SK-N-SH (cell line): ENCODE measurements at regions not wholly inside any gene's neighbourhood (a gene's known extent, or its start where the extent isn't known, plus 50 kb on each side); places are given as distances from the start of the nearest gene placed in this dataset.
"Not testable (repeated sequence)": the region's sequence is repeated elsewhere in the genome, so short reads cannot be mapped to it uniquely, and the experiment has no call there.

ENCODE experiments used
- CTCF ChIA-PET: fragments of 300-600, 350-600 bp; formaldehyde crosslinking; extraction: SDS; loops from one replicate; lab custom pipeline; 2021; lab: Yijun Ruan, JAX
- POLR2A ChIA-PET: fragments of 350-600 bp; sonication (Branson Sonifier 250); formaldehyde crosslinking; extraction: SDS; loops from one replicate; lab custom pipeline; 2020; ENCODE audit warnings: antibody characterized with exemption, inconsistent platforms; lab: Yijun Ruan, JAX
- DNase-seq: peaks from one replicate; pipeline ENCODE4 v3.0.0; 2012
- H2AFZ ChIP-seq: fragments of 200-600 bp; sonication (generic); 2 replicates; pipeline ENCODE4 v1.8.1; 2016; ENCODE audit warnings: antibody characterized with exemption, mild to moderate bottlenecking, low read depth
- H3F3A ChIP-seq: fragments of 200-600 bp; sonication (generic); replicated peaks from 2 replicates; pipeline ENCODE3; 2016; ENCODE audit warnings: antibody characterized with exemption, mild to moderate bottlenecking; ENCODE audit not compliant: insufficient read depth
- H3K27ac ChIP-seq, 2 experiments: fragments of 200-500 bp in 1 of 2; fragments of 200-600 bp in 1 of 2; sonication (Bioruptor generic) in 1 of 2; sonication (generic), shearing (Covaris generic) in 1 of 2; 2 replicates each; pipeline versions ENCODE4 v1.5.1 to v1.6.1; 2014 to 2016; ENCODE audit warnings: low read depth in 2 of 2, inconsistent platforms in 1 of 2, low read length in 1 of 2, mild to moderate bottlenecking in 1 of 2, mixed read lengths in 1 of 2
- H3K27me3 ChIP-seq: fragments of 200-600 bp; sonication (generic), shearing (Covaris generic); 2 replicates; pipeline ENCODE4 v1.6.1; 2016; ENCODE audit warnings: mixed run types; ENCODE audit not compliant: insufficient read depth
- H3K36me3 ChIP-seq, 2 experiments: fragments of 200-500 bp in 1 of 2; fragments of 200-600 bp in 1 of 2; sonication (Bioruptor generic) in 1 of 2; sonication (generic) in 1 of 2; replicated peaks in 1 of 2; 2 replicates each; pipeline versions ENCODE3 to v1.5.1; 2014 to 2016; ENCODE audit warnings: low read length in 1 of 2, mild to moderate bottlenecking in 1 of 2; ENCODE audit not compliant: insufficient read depth in 2 of 2, control insufficient read depth in 1 of 2
- H3K4me1 ChIP-seq, 2 experiments: fragments of 200-500 bp in 1 of 2; fragments of 200-600 bp in 1 of 2; sonication (Bioruptor generic) in 1 of 2; sonication (generic), shearing (Covaris generic) in 1 of 2; 2 replicates each; pipeline versions ENCODE4 v1.5.1 to v1.6.1; 2014 to 2016; ENCODE audit warnings: low read depth in 1 of 2, low read length in 1 of 2, mixed run types in 1 of 2; ENCODE audit not compliant: insufficient read depth in 2 of 2, control insufficient read depth in 1 of 2
- H3K4me2 ChIP-seq: fragments of 200-600 bp; sonication (generic), shearing (Covaris generic); 2 replicates; pipeline ENCODE4 v1.6.1; 2017; ENCODE audit warnings: mixed run types
- H3K4me3 ChIP-seq, 2 experiments: fragments of 200-500 bp in 1 of 2; fragments of 200-600 bp in 1 of 2; sonication (Bioruptor generic) in 1 of 2; sonication (generic), shearing (Covaris generic) in 1 of 2; 2 replicates each; pipeline versions ENCODE4 v1.5.1 to v1.8.1; 2014 to 2016; ENCODE audit warnings: low read depth in 2 of 2, inconsistent platforms in 1 of 2, low read length in 1 of 2, mild to moderate bottlenecking in 1 of 2, mixed read lengths in 1 of 2, moderate library complexity in 1 of 2
- H3K79me2 ChIP-seq: fragments of 200-600 bp; sonication (generic); 2 replicates; pipeline ENCODE4 v1.8.1; 2017; ENCODE audit warnings: mild to moderate bottlenecking; ENCODE audit not compliant: insufficient read depth
- H3K9ac ChIP-seq: fragments of 200-600 bp; sonication (generic); 2 replicates; pipeline ENCODE4 v1.6.1; 2017; ENCODE audit warnings: mixed run types
- H3K9me2 ChIP-seq: fragments of 200-600 bp; sonication (generic); 2 replicates; pipeline ENCODE4 v1.6.1; 2017; ENCODE audit warnings: mixed run types
- H3K9me3 ChIP-seq: fragments of 200-600 bp; sonication (generic); 2 replicates; pipeline ENCODE4 v1.6.1; 2017; ENCODE audit warnings: mixed run types, mild to moderate bottlenecking, moderate library complexity
- H4K20me1 ChIP-seq: fragments of 200-600 bp; sonication (generic); 2 replicates; pipeline ENCODE4 v1.6.1; 2017; ENCODE audit warnings: mild to moderate bottlenecking, mixed run types; ENCODE audit not compliant: insufficient read depth
- EP300 ChIP-seq, 2 experiments: IDR thresholded peaks; 2 replicates each; pipeline versions ENCODE4 v1.4.0 to v1.6.1; 2012; ENCODE audit warnings: borderline replicate concordance in 1 of 2, low read depth in 1 of 2, low read length in 1 of 2
- EZH2phosphoT487 ChIP-seq: fragments of 200-600 bp; sonication (generic); IDR thresholded peaks from 2 replicates; pipeline ENCODE4 v1.6.1; 2017; ENCODE audit warnings: low read depth, mixed run types, mild to moderate bottlenecking, antibody characterized with exemption, moderate library complexity, borderline replicate concordance
- FOXJ3 ChIP-seq: sonication (generic); formaldehyde crosslinking; IDR thresholded peaks from 2 replicates; pipeline ENCODE4 v1.5.1; 2020; ENCODE audit warnings: mild to moderate bottlenecking, missing genetic modification reagents
- GATA2 ChIP-seq: sonication (generic); formaldehyde crosslinking; IDR thresholded peaks from 2 replicates; pipeline ENCODE4 v1.5.0; 2020; ENCODE audit warnings: mild to moderate bottlenecking, missing genetic modification reagents
- MAX ChIP-seq: IDR thresholded peaks from 2 replicates; pipeline ENCODE4 v1.4.0; 2012; ENCODE audit warnings: low read depth
- MEF2A ChIP-seq: IDR thresholded peaks from 2 replicates; pipeline ENCODE4 v1.4.0; 2012; ENCODE audit warnings: low read depth, borderline replicate concordance
- MXI1 ChIP-seq: IDR thresholded peaks from 2 replicates; pipeline ENCODE4 v1.6.1; 2012; ENCODE audit warnings: mild to moderate bottlenecking, low read depth, low read length, improper control_type of control experiment
- NRF1 ChIP-seq: IDR thresholded peaks from 2 replicates; pipeline ENCODE4 v1.6.1; 2012; ENCODE audit warnings: low read depth, mild to moderate bottlenecking, low read length
- PBX3 ChIP-seq: IDR thresholded peaks from 2 replicates; pipeline ENCODE4; 2012
- RCOR1 ChIP-seq: fragments of 150-350 bp; IDR thresholded peaks from 2 replicates; pipeline ENCODE4 v1.6.1; 2017; ENCODE audit warnings: antibody characterized with exemption, low read length
- REST ChIP-seq: IDR thresholded peaks from 2 replicates; pipeline ENCODE4 v1.6.1; 2012; ENCODE audit warnings: mild to moderate bottlenecking, low read depth, low read length, moderate library complexity
- TCF12 ChIP-seq: IDR thresholded peaks from 2 replicates; pipeline ENCODE4 v1.4.0; 2012
- USF1 ChIP-seq: IDR thresholded peaks from 2 replicates; pipeline ENCODE4 v1.4.0; 2012; ENCODE audit warnings: low read depth, borderline replicate concordance
- USF2 ChIP-seq: fragments of 150-350 bp; IDR thresholded peaks from 2 replicates; pipeline ENCODE4 v1.6.1; 2017; ENCODE audit warnings: antibody characterized with exemption, low read length, low read depth, borderline replicate concordance
- ZBTB33 ChIP-seq: IDR thresholded peaks from 2 replicates; pipeline ENCODE4 v1.4.0; 2012; ENCODE audit warnings: low read depth, borderline replicate concordance
- WGBS: methylation state at CpG from one replicate; pipeline ENCODE4 v1.1.6; 2017; ENCODE audit warnings: low lambda C conversion rate; 5-methylcytosine and 5-hydroxymethylcytosine counted together

- H2AFZ ChIP-seq: no peak overlapping the region
- TF ChIP-seq REST (no peak), MXI1 (no peak), ZBTB33 (no peak), USF1 (no peak), MEF2A (no peak), USF2 (no peak), FOXJ3 (CRISPR knock-in tag) (no peak)
- TF ChIP-seq, all 33 proteins: peak for 0
- H3K27me3 ChIP-seq: no peaks in the 10 kb centered on the region
- H3K9ac ChIP-seq: no peak overlapping the region
- H3K4me2 ChIP-seq: no peak overlapping the region
- ChIA-PET POLR2A (no interaction called here), CTCF (no interaction called here)
- no peak for DNase-seq
- no peaks in the 10 kb centered on the region for H3K4me1 ChIP-seq
- H3K27ac ChIP-seq: no peak overlapping the region
- no peaks in the 10 kb centered on the region for H3K36me3 ChIP-seq
- no peaks in the 10 kb centered on the region for H3K9me3 ChIP-seq
- WGBS: 77% methylated on average over 1 of the region's 1 CpG
- H4K20me1 ChIP-seq: no peaks in the 10 kb centered on the region
- H3K4me3 ChIP-seq: no peak overlapping the region
- H3K79me2 ChIP-seq: no peaks in the 10 kb centered on the region
- H3F3A ChIP-seq: no peaks in the 10 kb centered on the region
- H3K9me2 ChIP-seq: no peaks in the 10 kb centered on the region
Observed at GRCh38 chr5:82719368-82719767, 357.8 kb downstream of the TMEM167A start.

GRCh38 chr5:82717738-82718137 is 359.5 kb downstream of the TMEM167A start:
- H3F3A ChIP-seq: no peaks in the 10 kb centered on the region
- H4K20me1 ChIP-seq: no peaks in the 10 kb centered on the region
- no peak overlapping the region for H3K27ac ChIP-seq
- H3K9ac ChIP-seq: no peak overlapping the region
- no peak overlapping the region for H2AFZ ChIP-seq
- H3K79me2 ChIP-seq: no peaks in the 10 kb centered on the region
- no peak for DNase-seq
- no peaks in the 10 kb centered on the region for H3K27me3 ChIP-seq
- ChIA-PET POLR2A (no interaction called here), CTCF (no interaction called here)
- no peak overlapping the region for H3K4me2 ChIP-seq
- H3K9me3 ChIP-seq: no peaks in the 10 kb centered on the region
- no peaks in the 10 kb centered on the region for H3K4me1 ChIP-seq
- no peak for TF ChIP-seq TCF12
- no peak for TF ChIP-seq EP300 (IDR thresholded peaks at IDR 0.05; ENCODE audit: borderline replicate concordance in 1 of 2, low read depth in 1 of 2, low read length in 1 of 2)
- TF ChIP-seq GATA2 (CRISPR knock-in tag): no peak
- TF ChIP-seq PBX3: no peak
- TF ChIP-seq EZH2phosphoT487: no peak
- no peak for TF ChIP-seq NRF1
- no peak for TF ChIP-seq MAX
- TF ChIP-seq RCOR1: no peak
- H3K4me3 ChIP-seq: no peak overlapping the region
- 85% methylated on average over 2 of the region's 2 CpGs for WGBS
- H3K36me3 ChIP-seq: no peaks in the 10 kb centered on the region
- no peaks in the 10 kb centered on the region for H3K9me2 ChIP-seq

- H4K20me1 ChIP-seq, H3K27me3 ChIP-seq, H3K36me3 ChIP-seq, CTCF ChIA-PET, H3K27ac ChIP-seq, H3K4me2 ChIP-seq, DNase-seq, POLR2A ChIA-PET, H3K79me2 ChIP-seq, H2AFZ ChIP-seq, H3F3A ChIP-seq, H3K9me2 ChIP-seq, H3K9me3 ChIP-seq, H3K4me3 ChIP-seq, H3K4me1 ChIP-seq, H3K9ac ChIP-seq: not testable (repeated sequence)
- WGBS: no CpG with 5 or more reads among the region's 21 CpGs
Observed at GRCh38 chr5:82714732-82715131, 362.5 kb downstream of the TMEM167A start.
